ENCODE measurements at regions not wholly inside any gene's neighbourhood (a gene's known extent, or its start where the extent isn't known, plus 50 kb on each side); places are given as distances from the start of the nearest gene placed in this dataset.

GRCh38 chr6:40253420-40253819 is 319.2 kb upstream of the MOCS1 start:
- Histone ChIP-seq H3K4me1 (no peaks in the 10 kb centered on the region), H3K9me3 (no peaks in the 10 kb centered on the region), H3K27ac (no peak overlapping the region), H3K36me3 (no peaks in the 10 kb centered on the region), H3K4me3 (no peak overlapping the region), H3K27me3 (no peaks in the 10 kb centered on the region)
- TF ChIP-seq CTCF (IDR thresholded peaks at IDR 0.05) = no peak
- DNase-seq = no peak
- intact Hi-C loops (cut with DNase I; ENCODE audit: low total_unique reads) = no loop called here

DNA sequence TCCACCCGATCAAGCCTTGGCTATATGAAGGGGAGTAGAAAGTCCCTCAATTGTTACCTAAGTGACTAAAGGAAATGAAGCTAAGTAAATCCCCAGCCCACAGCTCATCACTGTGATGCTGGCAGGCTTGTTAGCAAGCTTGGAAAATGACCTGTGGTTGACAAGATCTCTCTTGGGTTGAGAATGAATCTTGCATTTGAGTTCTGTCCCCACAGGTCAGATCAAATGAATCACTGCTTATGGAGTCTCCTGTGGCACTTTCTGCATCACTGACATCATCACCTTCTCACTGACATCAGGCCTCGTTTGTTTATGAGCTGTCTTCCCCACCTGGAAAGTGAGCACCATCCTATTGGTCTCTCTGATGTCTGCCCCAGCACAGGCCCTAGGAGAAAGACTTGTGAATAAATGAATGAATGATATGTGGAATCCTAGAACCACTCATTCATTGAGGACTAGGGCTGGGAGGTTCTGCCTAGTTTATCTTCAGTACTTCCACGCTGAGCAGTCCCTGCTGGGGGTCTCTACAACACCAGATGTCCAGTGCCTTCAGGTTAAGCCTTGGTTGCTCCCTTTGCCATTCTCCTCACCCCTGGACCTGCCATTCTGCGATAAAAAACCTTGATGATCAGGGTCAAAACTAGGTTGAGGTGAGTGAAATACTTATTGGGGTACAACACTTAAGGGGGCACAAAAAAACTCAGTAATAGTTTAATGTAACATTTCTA is 318.4 kb upstream of the MOCS1 start:
- intact Hi-C loops (cut with DNase I; ENCODE audit: low total_unique reads) = no loop called here
- H3K27me3 ChIP-seq = peaks cover 0 to 3% of the 10 kb centered on the region in 2 donors
- TF ChIP-seq CTCF (IDR thresholded peaks at IDR 0.05) = no peak
- H3K9me3 ChIP-seq = no peaks in the 10 kb centered on the region
- no peaks in the 10 kb centered on the region for H3K36me3 ChIP-seq
- no peak for DNase-seq
- H3K4me1 ChIP-seq = no peaks in the 10 kb centered on the region
- H3K4me3 ChIP-seq = no peak overlapping the region
- no peak overlapping the region for H3K27ac ChIP-seq

GRCh38 chr6:40251637-40252300 is 317.5 kb upstream of the MOCS1 start:
- no peak for TF ChIP-seq CTCF (IDR thresholded peaks at IDR 0.05)
- Histone ChIP-seq H3K4me3 (no peak overlapping the region), H3K27ac (no peak overlapping the region), H3K36me3 (no peaks in the 10 kb centered on the region), H3K9me3 (no peaks in the 10 kb centered on the region), H3K4me1 (no peaks in the 10 kb centered on the region), H3K27me3 (peaks cover 0 to 3% of the 10 kb centered on the region in 2 donors)
- intact Hi-C loops (cut with DNase I; ENCODE audit: low total_unique reads) = no loop called here
- no peak for DNase-seq

- no peak overlapping the region for H3K4me3 ChIP-seq
- DNase-seq = no peak
- no peak overlapping the region for H3K27ac ChIP-seq
- peaks cover 0 to 3% of the 10 kb centered on the region in 2 donors for H3K27me3 ChIP-seq
- H3K4me1 ChIP-seq = no peaks in the 10 kb centered on the region
- intact Hi-C loops (cut with DNase I; ENCODE audit: low total_unique reads) = no loop called here
- H3K9me3 ChIP-seq = no peaks in the 10 kb centered on the region
- no peaks in the 10 kb centered on the region for H3K36me3 ChIP-seq
- TF ChIP-seq CTCF (IDR thresholded peaks at IDR 0.05) = no peak
Measured at GRCh38 chr6:40249935-40250334, 315.7 kb upstream of the MOCS1 start.

GRCh38 chr6:40247516-40248115 is 313.4 kb upstream of the MOCS1 start:
- Histone ChIP-seq H3K4me3 (no peak overlapping the region), H3K4me1 (no peaks in the 10 kb centered on the region), H3K27me3 (peaks cover 0 to 3% of the 10 kb centered on the region in 2 donors), H3K9me3 (no peaks in the 10 kb centered on the region), H3K36me3 (no peaks in the 10 kb centered on the region), H3K27ac (no peak overlapping the region)
- no peak for DNase-seq
- TF ChIP-seq CTCF (IDR thresholded peaks at IDR 0.05) = no peak
- intact Hi-C loops (cut with DNase I; ENCODE audit: low total_unique reads) = no loop called here

Data from tibial artery (tissue), 4 donors.